ENCODE measurements at regions not wholly inside any gene's neighbourhood (a gene's known extent, or its start where the extent isn't known, plus 50 kb on each side); places are given as distances from the start of the nearest gene placed in this dataset.
"Not testable (repeated sequence)": the region's sequence is repeated elsewhere in the genome, so short reads cannot be mapped to it uniquely, and the experiment has no call there.

- H3K27me3 ChIP-seq (replicated peaks; ENCODE audit: insufficient read depth, low read depth, low read length, poor library complexity) = no peaks in the 10 kb centered on the region
- CTCF ChIA-PET = no interaction called here
- H3K27ac ChIP-seq (ENCODE audit: low read depth, low read length, poor library complexity, severe bottlenecking) = no peak overlapping the region
- H3K4me1 ChIP-seq (ENCODE audit: insufficient read depth, low read length, poor library complexity, severe bottlenecking) = no peaks in the 10 kb centered on the region
- H3K9me3 ChIP-seq (ENCODE audit: low read depth, low read length, poor library complexity, severe bottlenecking) = no peaks in the 10 kb centered on the region
- H3K36me3 ChIP-seq (ENCODE audit: insufficient read depth, low read length, poor library complexity, severe bottlenecking) = no peaks in the 10 kb centered on the region
- no TSS peak for BruUV-seq (replicated peaks)
- H3K4me3 ChIP-seq (ENCODE audit: low read depth, low read length, poor library complexity, severe bottlenecking) = no peak overlapping the region
- TF ChIP-seq EZH2 (IDR thresholded peaks at IDR 0.05; ENCODE audit: borderline replicate concordance, low read depth, low read length, poor library complexity, severe bottlenecking) = no peak
- TF ChIP-seq CTCF (conservative IDR thresholded peaks at IDR 0.05; ENCODE audit: low read depth, low read length) = no peak
- intact Hi-C loops (cut with micrococcal nuclease; ENCODE audit: unreplicated experiment) = no loop called here
- POLR2A ChIA-PET (ENCODE audit: low non-redundant PET) = no interaction called here
- DNase-seq (ENCODE audit: low spot score) = no peak
These were observed 203.7 kb upstream of the NREP start for GRCh38 chr5:111960476-111961215.

GRCh38 chr5:111958851-111959250 is 201.9 kb upstream of the NREP start:
- Histone ChIP-seq H3K27ac (ENCODE audit: low read depth, low read length, poor library complexity, severe bottlenecking) (no peak overlapping the region), H3K4me3 (ENCODE audit: low read depth, low read length, poor library complexity, severe bottlenecking) (no peak overlapping the region), H3K27me3 (replicated peaks; ENCODE audit: insufficient read depth, low read depth, low read length, poor library complexity) (no peaks in the 10 kb centered on the region), H3K4me1 (ENCODE audit: insufficient read depth, low read length, poor library complexity, severe bottlenecking) (no peaks in the 10 kb centered on the region), H3K9me3 (ENCODE audit: low read depth, low read length, poor library complexity, severe bottlenecking) (no peaks in the 10 kb centered on the region), H3K36me3 (ENCODE audit: insufficient read depth, low read length, poor library complexity, severe bottlenecking) (no peaks in the 10 kb centered on the region)
- intact Hi-C loops (cut with micrococcal nuclease; ENCODE audit: unreplicated experiment) = no loop called here
- no peak for TF ChIP-seq CTCF (conservative IDR thresholded peaks at IDR 0.05; ENCODE audit: low read depth, low read length)
- no peak for TF ChIP-seq EZH2 (IDR thresholded peaks at IDR 0.05; ENCODE audit: borderline replicate concordance, low read depth, low read length, poor library complexity, severe bottlenecking)
- POLR2A ChIA-PET (ENCODE audit: low non-redundant PET) = no interaction called here
- BruUV-seq (replicated peaks) = no TSS peak
- CTCF ChIA-PET = no interaction called here
- DNase-seq (ENCODE audit: low spot score) = no peak

GRCh38 chr5:111956765-111957164 is 199.8 kb upstream of the NREP start:
- POLR2A ChIA-PET (ENCODE audit: low non-redundant PET); intact Hi-C loops (cut with micrococcal nuclease; ENCODE audit: unreplicated experiment); H3K4me3 ChIP-seq (ENCODE audit: low read depth, low read length, poor library complexity, severe bottlenecking); H3K27ac ChIP-seq (ENCODE audit: low read depth, low read length, poor library complexity, severe bottlenecking); H3K4me1 ChIP-seq (ENCODE audit: insufficient read depth, low read length, poor library complexity, severe bottlenecking); CTCF ChIA-PET; DNase-seq (ENCODE audit: low spot score); H3K36me3 ChIP-seq (ENCODE audit: insufficient read depth, low read length, poor library complexity, severe bottlenecking); H3K27me3 ChIP-seq (replicated peaks; ENCODE audit: insufficient read depth, low read depth, low read length, poor library complexity); BruUV-seq (replicated peaks); H3K9me3 ChIP-seq (ENCODE audit: low read depth, low read length, poor library complexity, severe bottlenecking): not testable (repeated sequence)

Measured in A673 (cell line).